GM06990 (cell line): ENCODE measurements at regions not wholly inside any gene's neighbourhood (a gene's known extent, or its start where the extent isn't known, plus 50 kb on each side); places are given as distances from the start of the nearest gene placed in this dataset.

Experiments used
- DNase-seq: peaks from one replicate; pipeline ENCODE4 v3.0.0-alpha.2; 2011; ENCODE audit not compliant: insufficient read length; ENCODE audit errors: extremely low read depth
- H3K27me3 ChIP-seq: replicated peaks from 2 replicates; pipeline ENCODE4 v1.6.0; 2011; ENCODE audit warnings: low read length; ENCODE audit not compliant: control insufficient read depth, insufficient read depth
- H3K36me3 ChIP-seq: 2 replicates; pipeline ENCODE4 v1.5.1; 2011; ENCODE audit warnings: low read length; ENCODE audit not compliant: control insufficient read depth, insufficient read depth
- H3K4me3 ChIP-seq: replicated peaks from 2 replicates; pipeline ENCODE4 v1.5.1; 2011; ENCODE audit warnings: low read depth, mild to moderate bottlenecking, control low read depth, low read length
- CTCF ChIP-seq: IDR thresholded peaks from 2 replicates; pipeline ENCODE4 v1.5.1; 2011; ENCODE audit warnings: low read length, control low read depth, mild to moderate bottlenecking, inconsistent platforms; ENCODE audit not compliant: insufficient read depth, poor library complexity, severe bottlenecking

GRCh38 chr4:30262379-30262778, 457.8 kb upstream of the PCDH7 start:
- no peak for TF ChIP-seq CTCF
- Histone ChIP-seq H3K36me3 (no peaks in the 10 kb centered on the region), H3K27me3 (no peaks in the 10 kb centered on the region), H3K4me3 (no peak overlapping the region)
- no peak for DNase-seq

- DNase-seq, result no peak
- Histone ChIP-seq H3K36me3 (no peaks in the 10 kb centered on the region), H3K27me3 (no peaks in the 10 kb centered on the region), H3K4me3 (no peak overlapping the region)
- no peak for TF ChIP-seq CTCF
These were observed 455.7 kb upstream of the PCDH7 start for GRCh38 chr4:30264465-30264864.

GRCh38 chr4:30265716-30266115, 454.5 kb upstream of the PCDH7 start:
- DNase-seq, result no peak
- Histone ChIP-seq H3K4me3 (no peak overlapping the region), H3K36me3 (no peaks in the 10 kb centered on the region), H3K27me3 (no peaks in the 10 kb centered on the region)
- TF ChIP-seq CTCF, result no peak

GRCh38 chr4:30268370-30268769, 451.8 kb upstream of the PCDH7 start:
- no peak overlapping the region for H3K4me3 ChIP-seq
- no peak for DNase-seq
- no peaks in the 10 kb centered on the region for H3K36me3 ChIP-seq
- no peaks in the 10 kb centered on the region for H3K27me3 ChIP-seq
- TF ChIP-seq CTCF, result no peak

- Histone ChIP-seq H3K4me3 (no peak overlapping the region), H3K36me3 (no peaks in the 10 kb centered on the region), H3K27me3 (no peaks in the 10 kb centered on the region)
- TF ChIP-seq CTCF, result peak; percentile 12
- DNase-seq, result no peak
These were observed 450.3 kb upstream of the PCDH7 start for GRCh38 chr4:30269850-30270249.

- no peak for TF ChIP-seq CTCF
- H3K36me3 ChIP-seq, result no peaks in the 10 kb centered on the region
- no peaks in the 10 kb centered on the region for H3K27me3 ChIP-seq
- no peak overlapping the region for H3K4me3 ChIP-seq
- no peak for DNase-seq
These were observed 438.2 kb upstream of the PCDH7 start for GRCh38 chr4:30281986-30282385.
